Activated T-cell treated with anti-CD3 and anti-CD28 coated beads, Interleukin-2, amount 50 U/mL, for 24 hours (primary cell): ENCODE measurements at regions not wholly inside any gene's neighbourhood (a gene's known extent, or its start where the extent isn't known, plus 50 kb on each side); places are given as distances from the start of the nearest gene placed in this dataset.

ENCODE experiments used
- DNase-seq: peaks from one replicate; pipeline ENCODE4 v3.0.0-alpha.2; 2020
- H3K27ac Mint-ChIP-seq: 2 replicates; pipeline ENCODE4 v1.8.0; 2020; ENCODE audit warnings: mild to moderate bottlenecking, mixed read lengths
- H3K27me3 Mint-ChIP-seq: 2 replicates; pipeline ENCODE4 v1.8.0; 2020; ENCODE audit warnings: mixed read lengths
- H3K36me3 Mint-ChIP-seq: 2 replicates; pipeline ENCODE4 v1.8.0; 2020; ENCODE audit warnings: low read depth, mixed read lengths
- H3K4me1 Mint-ChIP-seq: 2 replicates; pipeline ENCODE4 v1.8.0; 2020; ENCODE audit warnings: low read depth, mixed read lengths
- H3K4me3 Mint-ChIP-seq: 2 replicates; pipeline ENCODE4 v1.8.0; 2020; ENCODE audit warnings: mild to moderate bottlenecking, moderate library complexity, mixed read lengths
- H3K9me3 Mint-ChIP-seq: 2 replicates; pipeline ENCODE4 v1.8.0; 2020; ENCODE audit warnings: mixed read lengths

DNA sequence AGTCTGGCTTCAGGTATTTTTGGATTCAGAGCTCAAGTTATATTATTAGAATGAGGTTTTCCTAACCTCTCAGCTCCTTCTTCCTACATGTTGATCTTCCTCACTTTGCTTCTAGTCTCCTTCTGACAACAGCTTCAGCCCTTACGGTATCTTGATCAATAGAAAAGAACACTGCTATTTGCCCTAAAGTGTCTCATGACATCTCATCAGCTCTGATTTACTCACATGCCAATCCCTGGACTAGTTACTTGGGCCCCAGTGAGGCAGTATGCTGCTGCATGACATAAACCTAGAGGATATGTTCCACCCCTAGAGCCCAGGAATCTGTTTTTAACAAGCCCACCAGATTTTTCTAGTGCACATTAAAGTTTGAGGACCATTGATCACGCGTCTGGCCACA lies 110.3 kb downstream of the UNC5CL start:
- H3K4me1 Mint-ChIP-seq = no peaks in the 10 kb centered on the region
- no peak for DNase-seq
- no peaks in the 10 kb centered on the region for H3K9me3 Mint-ChIP-seq
- H3K27ac Mint-ChIP-seq = no peak overlapping the region
- H3K36me3 Mint-ChIP-seq = no peaks in the 10 kb centered on the region
- H3K4me3 Mint-ChIP-seq = no peak overlapping the region
- H3K27me3 Mint-ChIP-seq = peaks cover 9% of the 10 kb centered on the region

GRCh38 chr6:40928307-40928706 lies 110.7 kb downstream of the UNC5CL start:
- no peaks in the 10 kb centered on the region for H3K9me3 Mint-ChIP-seq
- DNase-seq = no peak
- H3K36me3 Mint-ChIP-seq = no peaks in the 10 kb centered on the region
- no peak overlapping the region for H3K27ac Mint-ChIP-seq
- H3K27me3 Mint-ChIP-seq = peaks cover 9% of the 10 kb centered on the region
- no peak overlapping the region for H3K4me3 Mint-ChIP-seq
- no peaks in the 10 kb centered on the region for H3K4me1 Mint-ChIP-seq

DNA sequence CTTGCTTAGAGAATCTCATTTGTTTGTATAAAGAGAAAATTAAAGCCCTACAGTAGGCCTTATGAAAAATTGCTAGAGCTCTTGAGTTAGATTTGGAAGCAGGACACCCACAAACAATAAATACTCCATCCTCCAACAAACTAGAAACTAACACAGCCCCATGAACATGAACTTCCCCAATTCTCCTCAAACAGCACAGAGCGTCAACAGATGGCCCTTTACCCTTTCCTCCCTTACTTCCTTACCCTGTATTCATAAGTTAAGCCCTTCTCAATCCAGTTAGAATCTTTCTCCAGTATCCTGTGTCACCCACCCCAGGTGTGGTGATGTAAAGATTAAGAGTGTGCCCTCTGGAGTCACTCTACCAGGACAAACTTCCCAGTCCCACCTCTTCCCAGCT lies 113.7 kb downstream of the UNC5CL start:
- no peaks in the 10 kb centered on the region for H3K9me3 Mint-ChIP-seq
- no peaks in the 10 kb centered on the region for H3K36me3 Mint-ChIP-seq
- no peak for DNase-seq
- H3K27ac Mint-ChIP-seq = no peak overlapping the region
- H3K4me3 Mint-ChIP-seq = no peak overlapping the region
- H3K4me1 Mint-ChIP-seq = no peaks in the 10 kb centered on the region
- H3K27me3 Mint-ChIP-seq = peaks cover 9% of the 10 kb centered on the region

DNA sequence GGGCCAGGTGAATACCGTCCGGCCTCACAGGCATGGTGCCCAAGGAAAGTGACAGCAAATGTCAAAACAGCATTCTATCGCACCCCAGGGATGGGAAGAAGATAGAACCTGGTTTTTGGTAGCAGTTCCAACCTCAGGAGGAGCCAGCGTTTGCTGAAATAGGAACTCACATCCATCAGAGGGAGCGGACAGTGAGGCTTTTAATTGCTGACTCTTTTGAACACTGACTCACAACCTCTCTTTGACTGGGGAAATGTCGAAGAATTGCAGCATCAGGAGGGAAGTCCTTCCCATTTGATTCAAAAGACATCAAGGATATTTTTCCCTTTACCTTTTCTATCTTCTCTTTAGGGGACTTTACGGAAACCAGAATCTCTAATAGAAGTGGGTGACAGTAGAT lies 114.2 kb downstream of the UNC5CL start:
- Mint-ChIP-seq H3K27ac (no peak overlapping the region), H3K9me3 (no peaks in the 10 kb centered on the region), H3K36me3 (no peaks in the 10 kb centered on the region), H3K27me3 (peaks cover 9% of the 10 kb centered on the region), H3K4me3 (no peak overlapping the region), H3K4me1 (no peaks in the 10 kb centered on the region)
- DNase-seq = no peak

GRCh38 chr6:40923880-40924279 lies 115.1 kb downstream of the UNC5CL start:
- Mint-ChIP-seq H3K36me3 (no peaks in the 10 kb centered on the region), H3K27ac (no peak overlapping the region), H3K4me1 (no peaks in the 10 kb centered on the region), H3K4me3 (no peak overlapping the region), H3K27me3 (peaks cover 9% of the 10 kb centered on the region), H3K9me3 (no peaks in the 10 kb centered on the region)
- DNase-seq = no peak

GRCh38 chr6:40923326-40923725 lies 115.7 kb downstream of the UNC5CL start:
- Mint-ChIP-seq H3K27me3 (peaks cover 12% of the 10 kb centered on the region), H3K4me3 (no peak overlapping the region), H3K4me1 (no peaks in the 10 kb centered on the region), H3K27ac (no peak overlapping the region), H3K36me3 (no peaks in the 10 kb centered on the region), H3K9me3 (no peaks in the 10 kb centered on the region)
- no peak for DNase-seq

DNA sequence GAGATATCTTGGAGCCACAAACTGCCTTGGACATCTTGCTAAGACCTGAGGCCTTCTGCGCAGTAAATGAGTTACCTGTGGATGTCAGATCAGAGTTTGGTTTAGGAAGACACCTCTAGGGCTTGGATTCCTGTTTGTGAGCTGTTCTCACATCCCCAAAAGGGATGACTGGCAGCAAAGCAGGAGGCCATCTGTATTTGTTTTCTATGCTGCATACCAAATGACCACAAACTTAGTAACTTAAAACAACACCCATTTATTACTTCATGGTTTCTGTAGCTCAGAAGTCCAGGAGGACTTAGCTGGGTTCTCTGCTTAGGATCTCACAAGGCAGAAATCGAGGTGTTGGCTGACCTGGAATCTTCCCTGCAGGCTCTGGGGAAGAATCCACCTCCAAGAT lies 116.7 kb downstream of the UNC5CL start:
- no peaks in the 10 kb centered on the region for H3K4me1 Mint-ChIP-seq

GRCh38 chr6:40918040-40918651 lies 120.9 kb downstream of the UNC5CL start:
- H3K27me3 Mint-ChIP-seq = peaks cover 12% of the 10 kb centered on the region
- no peak overlapping the region for H3K4me3 Mint-ChIP-seq
- DNase-seq = no peak
- no peaks in the 10 kb centered on the region for H3K4me1 Mint-ChIP-seq
- no peak overlapping the region for H3K27ac Mint-ChIP-seq
- H3K36me3 Mint-ChIP-seq = no peaks in the 10 kb centered on the region
- no peaks in the 10 kb centered on the region for H3K9me3 Mint-ChIP-seq

More for the DNA sequence above, 116.7 kb downstream of the UNC5CL start:
- DNase-seq = no peak
- peaks cover 12% of the 10 kb centered on the region for H3K27me3 Mint-ChIP-seq
- H3K36me3 Mint-ChIP-seq = no peaks in the 10 kb centered on the region
- H3K9me3 Mint-ChIP-seq = no peaks in the 10 kb centered on the region
- H3K27ac Mint-ChIP-seq = no peak overlapping the region
- no peak overlapping the region for H3K4me3 Mint-ChIP-seq

DNA sequence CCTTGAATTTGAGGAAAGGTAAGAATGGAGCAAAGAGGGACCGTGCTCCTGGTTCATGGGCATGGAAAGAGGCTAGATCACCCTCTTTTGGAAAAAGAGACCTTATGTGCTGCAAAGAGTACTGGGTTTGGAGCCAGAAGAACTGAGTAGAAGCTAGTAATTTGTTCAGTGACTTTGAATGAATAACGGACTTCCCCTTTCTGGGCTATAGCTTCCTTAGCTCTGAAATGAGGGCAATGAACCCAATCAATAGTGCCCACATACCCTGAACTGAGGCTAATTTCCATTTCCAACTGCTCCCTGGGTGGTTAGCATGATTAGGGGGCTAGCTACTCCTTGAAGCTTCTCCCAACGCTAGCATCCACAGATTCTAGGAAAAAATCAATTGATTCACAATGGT lies 121.4 kb downstream of the UNC5CL start:
- Mint-ChIP-seq H3K4me3 (no peak overlapping the region), H3K27me3 (peaks cover 12% of the 10 kb centered on the region), H3K9me3 (no peaks in the 10 kb centered on the region), H3K27ac (no peak overlapping the region), H3K36me3 (no peaks in the 10 kb centered on the region), H3K4me1 (no peaks in the 10 kb centered on the region)
- no peak for DNase-seq

DNA sequence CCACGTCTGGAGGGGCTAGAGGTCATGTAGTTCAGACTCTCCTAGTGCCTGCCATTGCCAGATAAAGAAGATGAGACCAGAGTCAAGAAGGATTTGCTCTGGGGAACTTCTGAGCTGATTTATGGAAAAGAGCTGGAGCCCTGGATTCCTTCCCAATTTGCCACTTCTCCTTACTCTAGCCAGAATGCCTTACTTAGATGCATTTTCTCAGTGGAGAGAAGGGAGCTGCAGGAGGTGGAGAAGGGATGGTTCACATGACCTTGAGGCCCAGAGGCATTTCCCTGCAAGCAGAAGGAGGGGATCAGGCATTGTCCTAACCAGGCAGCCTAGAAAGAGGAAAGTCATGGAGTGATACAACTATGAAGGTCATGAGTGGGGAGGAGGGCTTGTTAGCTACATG lies 122.2 kb downstream of the UNC5CL start:
- DNase-seq = no peak
- Mint-ChIP-seq H3K4me3 (no peak overlapping the region), H3K27ac (no peak overlapping the region), H3K36me3 (no peaks in the 10 kb centered on the region), H3K4me1 (no peaks in the 10 kb centered on the region), H3K27me3 (peaks cover 16% of the 10 kb centered on the region), H3K9me3 (no peaks in the 10 kb centered on the region)

DNA sequence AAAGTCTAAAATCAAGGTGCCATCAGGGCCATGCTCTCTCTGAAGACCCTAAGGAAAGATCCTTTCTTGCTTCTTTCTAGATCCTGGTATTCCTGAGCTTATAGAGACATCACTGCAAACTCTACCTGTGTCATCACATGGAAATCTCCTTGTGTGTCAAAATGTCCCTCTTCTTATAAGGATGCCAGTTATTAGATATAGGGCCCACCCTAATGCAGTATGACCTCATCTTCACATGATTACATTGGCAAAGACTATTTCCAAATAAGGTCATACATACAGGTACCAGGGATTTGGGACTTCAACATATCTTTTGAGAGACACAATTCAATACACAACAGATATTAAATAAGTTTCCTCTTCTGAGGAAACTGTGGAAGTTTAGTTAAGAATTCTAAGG lies 123.9 kb downstream of the UNC5CL start:
- Mint-ChIP-seq H3K4me3 (no peak overlapping the region), H3K27me3 (peaks cover 16% of the 10 kb centered on the region), H3K9me3 (no peaks in the 10 kb centered on the region), H3K27ac (no peak overlapping the region), H3K4me1 (peaks cover 9% of the 10 kb centered on the region), H3K36me3 (no peaks in the 10 kb centered on the region)
- DNase-seq = no peak

GRCh38 chr6:40914005-40914404 lies 125.0 kb downstream of the UNC5CL start:
- Mint-ChIP-seq H3K4me3 (no peak overlapping the region), H3K4me1 (peaks cover 9% of the 10 kb centered on the region), H3K27ac (no peak overlapping the region), H3K36me3 (no peaks in the 10 kb centered on the region), H3K27me3 (peaks cover 16% of the 10 kb centered on the region), H3K9me3 (no peaks in the 10 kb centered on the region)
- no peak for DNase-seq

GRCh38 chr6:40912158-40912946 lies 126.7 kb downstream of the UNC5CL start:
- H3K36me3 Mint-ChIP-seq = no peaks in the 10 kb centered on the region
- H3K27ac Mint-ChIP-seq = no peak overlapping the region
- H3K4me3 Mint-ChIP-seq = no peak overlapping the region
- H3K27me3 Mint-ChIP-seq = peaks cover 18% of the 10 kb centered on the region
- no peaks in the 10 kb centered on the region for H3K9me3 Mint-ChIP-seq
- no peak for DNase-seq
- peaks cover 9% of the 10 kb centered on the region for H3K4me1 Mint-ChIP-seq

DNA sequence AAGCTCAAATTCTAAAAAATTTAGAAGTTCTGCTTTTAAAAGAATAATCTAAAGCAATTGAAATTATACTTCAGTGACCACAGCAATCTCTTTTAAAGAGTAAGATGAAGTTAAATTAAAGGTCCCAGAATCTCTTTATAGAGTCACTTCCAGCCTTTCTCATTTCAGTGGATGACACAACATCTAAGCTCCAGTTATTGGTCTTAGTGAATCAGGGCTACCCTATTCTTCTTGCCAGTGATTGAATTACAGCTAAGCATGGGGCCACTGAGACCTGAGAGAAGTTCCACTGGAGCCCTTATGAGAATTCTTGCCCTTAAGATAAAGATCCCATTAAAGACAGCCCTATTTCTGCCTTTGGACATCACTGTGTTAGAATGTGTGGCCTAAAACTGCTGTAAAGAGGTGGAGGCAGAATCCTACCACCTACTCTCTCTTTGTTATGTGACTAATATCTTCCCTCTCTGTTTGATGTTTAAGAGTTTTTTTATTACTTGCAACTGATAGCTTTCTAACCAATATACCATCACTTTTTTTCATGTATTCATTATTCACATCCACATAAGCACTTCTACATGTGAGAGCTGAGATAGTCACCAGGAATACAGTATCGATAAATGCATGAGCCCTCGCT lies 128.6 kb downstream of the UNC5CL start:
- H3K4me3 Mint-ChIP-seq = no peak overlapping the region
- H3K9me3 Mint-ChIP-seq = no peaks in the 10 kb centered on the region
- peak overlapping the region; percentile 17 for H3K27ac Mint-ChIP-seq

DNA sequence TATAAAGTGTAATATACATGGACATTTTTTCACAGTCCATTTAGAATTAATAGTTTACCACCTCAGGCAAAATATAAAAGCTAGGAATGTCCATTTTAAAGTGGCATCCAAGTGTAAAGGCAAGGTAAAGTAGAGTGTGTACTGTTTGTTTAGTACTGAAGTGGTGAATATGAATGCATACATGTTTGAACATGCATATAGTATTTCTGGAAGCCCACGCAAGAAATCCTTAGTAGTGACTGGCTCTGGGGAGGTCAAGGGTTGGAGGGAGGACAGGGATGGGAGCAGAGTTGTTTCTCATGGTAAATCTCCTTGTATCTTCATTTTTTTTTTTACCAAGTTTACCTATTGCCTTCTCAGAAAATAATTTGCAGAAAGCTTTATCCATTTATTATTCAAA lies 129.2 kb downstream of the UNC5CL start:
- Mint-ChIP-seq H3K4me1 (peaks cover 9% of the 10 kb centered on the region), H3K4me3 (no peak overlapping the region), H3K9me3 (no peaks in the 10 kb centered on the region), H3K27me3 (peaks cover 28% of the 10 kb centered on the region), H3K36me3 (no peaks in the 10 kb centered on the region), H3K27ac (no peak overlapping the region)
- DNase-seq = no peak

More for the DNA sequence above, 128.6 kb downstream of the UNC5CL start:
- DNase-seq = no peak
- no peaks in the 10 kb centered on the region for H3K36me3 Mint-ChIP-seq
- H3K4me1 Mint-ChIP-seq = peaks cover 9% of the 10 kb centered on the region
- peaks cover 24% of the 10 kb centered on the region for H3K27me3 Mint-ChIP-seq
